Kidney (tissue), 13 donors: ENCODE measurements at regions not wholly inside any gene's neighbourhood (a gene's known extent, or its start where the extent isn't known, plus 50 kb on each side); places are given as distances from the start of the nearest gene placed in this dataset.

Source experiments
- DNase-seq, 5 donors: peaks; one replicate each; pipeline ENCODE4 v3.0.0-alpha.2; 2013 to 2020
- FAIRE-seq: peaks from 2 replicates; lab custom pipeline; 2012; peaks lifted over from hg19 to GRCh38; lab: Jason Lieb, UNC
- H3K27ac ChIP-seq, 2 donors: one replicate each; pipeline ENCODE4 v1.7.0; 2013; ENCODE audit warnings: low read depth in 2 of 2, low read length in 2 of 2, inconsistent platforms in 1 of 2
- H3K27me3 ChIP-seq: one replicate; pipeline ENCODE4 v1.7.1; 2013; ENCODE audit warnings: low read length, inconsistent platforms; ENCODE audit not compliant: control insufficient read depth, insufficient read depth
- H3K36me3 ChIP-seq, 3 donors: one replicate each; pipeline versions ENCODE4 v1.7.0 to v1.7.1; 2013; ENCODE audit warnings: low read length in 3 of 3, control low read depth in 1 of 3, inconsistent platforms in 1 of 3; ENCODE audit not compliant: insufficient read depth in 3 of 3, control insufficient read depth in 2 of 3
- H3K4me1 ChIP-seq, 3 donors: one replicate each; pipeline versions ENCODE4 v1.7.0 to v1.7.1; 2013; ENCODE audit warnings: low read length in 3 of 3, inconsistent platforms in 1 of 3, low read depth in 1 of 3; ENCODE audit not compliant: control insufficient read depth in 2 of 3, insufficient read depth in 2 of 3
- H3K4me3 ChIP-seq, 3 donors: one replicate each; pipeline versions ENCODE4 v1.7.0 to v1.8.1; 2013; ENCODE audit warnings: low read length in 3 of 3, control low read depth in 1 of 3, inconsistent platforms in 1 of 3
- H3K9ac ChIP-seq, 3 donors: one replicate each; pipeline versions ENCODE4 v1.7.0 to v1.7.1; 2013; ENCODE audit warnings: low read length in 3 of 3, control low read depth in 1 of 3, inconsistent platforms in 1 of 3
- H3K9me3 ChIP-seq, 3 donors: one replicate each; pipeline versions ENCODE4 v1.7.0 to v1.7.1; 2013; ENCODE audit warnings: low read length in 3 of 3, control low read depth in 1 of 3, inconsistent platforms in 1 of 3; ENCODE audit not compliant: control insufficient read depth in 2 of 3, insufficient read depth in 1 of 3
- CTCF ChIP-seq: IDR thresholded peaks from 3 replicates; pipeline ENCODE4 v1.5.1; 2012; ENCODE audit warnings: mild to moderate bottlenecking, moderate library complexity, borderline replicate concordance; ENCODE audit not compliant: insufficient read depth; ENCODE audit errors: extremely low read depth
- intact Hi-C: fragments of 100-400 bp; cut with DNase I; formaldehyde crosslinking; loops from one replicate; pipeline ENCODE4 v1.11.1; 2022
- donor health status: control.
- donor health status: control.
- donor health status: control.
- donor health status: control.
- donor health status: control.
- donor health status: DM: yes; HTN: yes; CAD: no.
- donor health status: Normal renal cell carcinoma (clear cell type).

- no peaks in the 10 kb centered on the region for H3K4me1 ChIP-seq
- intact Hi-C loops, result no loop called here
- H3K27ac ChIP-seq, result no peak overlapping the region
- H3K36me3 ChIP-seq, result no peaks in the 10 kb centered on the region
- no peak overlapping the region for H3K4me3 ChIP-seq
- no peak overlapping the region for H3K9ac ChIP-seq
- no peaks in the 10 kb centered on the region for H3K9me3 ChIP-seq
- TF ChIP-seq CTCF, result no peak
- no peak for DNase-seq
- no peak for FAIRE-seq
- no peaks in the 10 kb centered on the region for H3K27me3 ChIP-seq
Observed at GRCh38 chr6:91826128-91826527, 1239.3 kb upstream of the MAP3K7 start.

- no peaks in the 10 kb centered on the region for H3K4me1 ChIP-seq
- no peaks in the 10 kb centered on the region for H3K9me3 ChIP-seq
- H3K9ac ChIP-seq, result no peak overlapping the region
- no peak for FAIRE-seq
- no peak for TF ChIP-seq CTCF
- H3K27me3 ChIP-seq, result no peaks in the 10 kb centered on the region
- intact Hi-C loops, result no loop called here
- no peaks in the 10 kb centered on the region for H3K36me3 ChIP-seq
- DNase-seq, result no peak
- no peak overlapping the region for H3K4me3 ChIP-seq
- H3K27ac ChIP-seq, result no peak overlapping the region
Observed at GRCh38 chr6:91824331-91824730, 1237.5 kb upstream of the MAP3K7 start.

- no peak overlapping the region for H3K9ac ChIP-seq
- no peaks in the 10 kb centered on the region for H3K27me3 ChIP-seq
- TF ChIP-seq CTCF, result no peak
- no peaks in the 10 kb centered on the region for H3K36me3 ChIP-seq
- no peak overlapping the region for H3K4me3 ChIP-seq
- intact Hi-C loops, result no loop called here
- H3K9me3 ChIP-seq, result no peaks in the 10 kb centered on the region
- no peak overlapping the region for H3K27ac ChIP-seq
- no peaks in the 10 kb centered on the region for H3K4me1 ChIP-seq
- FAIRE-seq (no peak), DNase-seq (no peak)
Observed at GRCh38 chr6:91822581-91822980, 1235.7 kb upstream of the MAP3K7 start.

GRCh38 chr6:91816335-91816734, 1229.5 kb upstream of the MAP3K7 start:
- no peak for FAIRE-seq
- DNase-seq, result peak in 1 of 5 donors; percentile 46

More at GRCh38 chr6:91816335-91816734, 1229.5 kb upstream of the MAP3K7 start:
- TF ChIP-seq CTCF, result no peak
- no peaks in the 10 kb centered on the region for H3K36me3 ChIP-seq
- H3K4me1 ChIP-seq, result no peaks in the 10 kb centered on the region
- no peaks in the 10 kb centered on the region for H3K9me3 ChIP-seq
- H3K4me3 ChIP-seq, result no peak overlapping the region
- no peaks in the 10 kb centered on the region for H3K27me3 ChIP-seq
- intact Hi-C loops, result no loop called here
- H3K27ac ChIP-seq, result no peak overlapping the region
- H3K9ac ChIP-seq, result no peak overlapping the region
